ENCODE measurements at regions not wholly inside any gene's neighbourhood (a gene's known extent, or its start where the extent isn't known, plus 50 kb on each side); places are given as distances from the start of the nearest gene placed in this dataset.

DNA sequence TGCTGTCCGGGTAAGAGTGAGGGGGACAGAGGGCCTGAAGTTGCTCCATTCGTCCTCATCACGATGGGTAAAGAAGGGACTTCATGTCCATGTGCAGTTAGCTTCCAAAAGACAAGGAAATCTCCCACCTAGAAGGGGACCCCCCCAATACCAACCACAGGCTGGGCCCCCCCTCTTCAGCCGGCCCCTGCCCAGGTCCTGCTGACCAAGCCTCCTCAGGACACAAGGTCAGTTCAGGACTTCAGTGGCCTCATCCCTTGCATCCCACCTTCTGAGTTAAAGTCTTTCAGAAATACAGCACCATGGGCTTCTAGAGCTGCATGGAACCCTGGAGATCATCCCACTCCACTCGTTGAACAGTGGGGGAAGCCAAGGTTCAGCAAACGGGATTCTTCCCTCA is 115.4 kb upstream of the ERG start:
- no peak for TF ChIP-seq POLR2A (IDR thresholded peaks at IDR 0.05; ENCODE audit: low read length)
- no peak for TF ChIP-seq GATA1 (IDR thresholded peaks at IDR 0.05; ENCODE audit: low read depth, low read length)
